HG02798 (cell line): ENCODE measurements at regions not wholly inside any gene's neighbourhood (a gene's known extent, or its start where the extent isn't known, plus 50 kb on each side); places are given as distances from the start of the nearest gene placed in this dataset.

Source experiments
- ATAC-seq: cut with Tn5 transposase; IDR thresholded peaks from one replicate; pipeline ENCODE4 v1.9.1; 2021; ENCODE audit warnings: mild to moderate bottlenecking; ENCODE audit not compliant: unreplicated experiment, poor library complexity

DNA sequence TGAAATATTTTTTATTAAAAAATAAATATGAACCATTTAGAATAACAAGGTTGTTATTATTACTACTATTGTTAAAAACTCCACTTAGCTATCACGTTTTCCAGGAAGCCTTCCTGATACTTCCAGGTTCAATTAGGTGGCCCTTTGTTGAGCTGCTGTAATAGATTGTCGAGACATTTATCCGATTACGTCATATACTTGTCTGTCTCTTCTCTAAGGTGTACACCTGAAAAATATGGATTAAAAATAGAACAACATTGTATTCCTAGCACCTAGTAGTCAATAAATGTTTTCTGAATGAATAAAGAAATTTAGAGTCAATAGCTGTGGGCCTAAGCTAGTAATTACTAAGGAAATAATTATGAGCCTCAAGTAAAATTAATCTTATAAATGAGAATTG lies 359.6 kb downstream of the RNF144B start:
- ATAC-seq = no peak

DNA sequence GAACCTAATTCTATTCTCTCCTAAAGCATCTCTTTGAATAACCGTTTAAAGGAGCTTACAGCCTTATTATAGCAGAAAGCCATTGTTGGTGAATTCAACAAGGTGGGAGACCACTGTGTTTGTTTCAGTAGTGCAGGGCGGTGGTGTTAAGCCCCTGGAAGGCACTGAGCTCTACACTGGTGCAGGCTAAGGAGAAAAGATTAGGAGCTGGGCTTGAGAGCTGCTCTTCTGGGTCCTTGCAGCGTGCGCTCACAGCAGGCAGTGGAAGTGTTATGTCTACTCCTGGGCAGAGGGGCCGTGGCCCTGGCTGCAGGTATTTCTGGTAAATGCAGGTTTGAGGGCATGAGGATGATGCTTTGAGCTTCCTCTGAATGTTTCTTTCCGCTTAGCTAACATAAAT lies 361.2 kb downstream of the RNF144B start:
- no peak for ATAC-seq

DNA sequence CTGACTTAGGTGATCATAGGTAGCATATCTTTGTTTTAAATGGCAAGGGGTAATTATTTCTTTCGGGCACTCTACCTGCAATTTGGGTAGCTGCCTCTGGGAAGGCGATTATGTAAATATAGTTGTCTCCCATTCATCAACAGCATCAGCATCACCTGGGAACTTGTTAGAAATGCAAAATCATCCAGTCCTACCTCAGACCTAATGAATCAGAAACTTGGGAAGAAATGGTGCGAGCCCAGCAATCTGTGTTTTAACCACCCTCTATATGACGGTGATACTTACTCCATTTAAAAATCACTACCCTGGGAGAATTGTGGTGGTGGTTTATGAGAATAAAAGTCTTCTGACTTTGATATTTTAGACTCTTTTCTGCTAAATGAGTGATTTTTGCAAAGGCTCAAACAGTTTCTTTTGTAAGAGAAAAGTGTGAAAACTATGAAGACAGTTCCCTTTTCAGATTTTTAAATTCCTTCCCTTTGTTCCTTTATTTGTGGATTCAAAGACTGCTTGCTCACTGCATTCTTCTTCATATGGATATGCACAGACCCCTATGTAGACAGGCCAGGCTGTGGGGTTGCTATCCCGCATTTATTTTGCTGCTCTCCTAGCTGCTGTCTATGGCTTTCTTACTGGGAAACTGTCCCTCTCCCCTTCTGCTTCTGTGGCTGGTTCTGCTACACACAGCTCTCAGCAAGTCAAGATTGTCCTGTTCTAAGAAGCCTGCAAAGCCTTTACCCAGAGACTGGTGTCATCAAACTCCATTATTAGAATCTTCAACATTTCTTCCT lies 365.3 kb downstream of the RNF144B start:
- ATAC-seq = no peak

DNA sequence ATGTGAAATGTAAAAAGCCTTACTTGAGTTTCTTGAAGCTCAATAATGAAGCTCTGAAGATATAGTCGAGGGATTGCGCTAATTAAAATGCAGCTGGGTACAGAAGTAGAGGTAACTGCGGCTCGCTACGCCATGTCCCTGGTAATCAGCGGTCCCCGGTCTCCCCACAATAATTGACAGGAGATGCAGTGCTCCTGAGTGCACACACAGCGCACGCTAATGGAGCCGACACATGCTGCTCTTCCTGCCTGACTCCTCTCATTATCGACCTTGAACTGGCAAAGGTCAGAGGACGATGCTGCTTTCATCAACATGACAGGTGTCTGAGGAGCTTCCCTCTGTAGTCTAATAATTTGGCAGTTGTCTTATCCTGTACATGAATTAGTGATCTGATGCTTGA lies 365.9 kb downstream of the RNF144B start:
- no peak for ATAC-seq

DNA sequence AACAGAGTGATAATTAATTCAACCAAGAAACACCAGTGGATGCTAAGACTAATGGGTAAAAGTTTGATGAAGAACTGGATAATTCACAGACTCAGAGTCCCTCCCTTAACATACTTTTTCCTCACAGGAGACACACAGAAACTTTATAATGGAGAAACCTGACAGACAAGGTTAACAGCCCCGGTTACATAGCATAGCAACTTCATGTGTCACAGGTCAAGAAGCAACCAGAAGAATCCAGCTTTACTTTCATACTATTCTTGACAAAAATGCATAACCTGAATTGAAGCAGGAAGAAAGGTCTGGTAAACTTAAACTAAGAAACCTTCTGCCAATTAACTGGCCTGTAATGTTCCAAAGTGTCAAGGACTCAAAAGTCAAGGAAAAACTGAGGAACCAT lies 375.9 kb downstream of the RNF144B start:
- ATAC-seq = no peak

DNA sequence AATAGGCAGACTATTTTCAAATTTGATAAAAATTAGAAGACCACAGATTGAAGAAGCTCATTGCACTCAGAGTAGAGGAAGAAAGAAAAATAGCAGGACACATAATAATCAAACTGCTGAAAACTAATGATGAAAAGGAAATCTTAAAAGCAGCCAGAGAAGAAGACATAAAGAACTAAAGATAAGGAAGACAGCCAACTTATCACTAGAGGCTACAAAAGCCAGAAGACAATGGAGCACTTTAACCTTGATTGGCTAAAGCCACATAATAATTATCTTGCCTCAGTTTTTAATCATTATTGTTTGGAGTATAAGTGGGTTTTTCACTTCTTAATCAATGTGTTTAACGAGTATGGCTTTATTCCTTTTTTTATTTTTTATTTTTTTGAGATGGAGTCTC lies 397.6 kb downstream of the RNF144B start:
- ATAC-seq = no peak

DNA sequence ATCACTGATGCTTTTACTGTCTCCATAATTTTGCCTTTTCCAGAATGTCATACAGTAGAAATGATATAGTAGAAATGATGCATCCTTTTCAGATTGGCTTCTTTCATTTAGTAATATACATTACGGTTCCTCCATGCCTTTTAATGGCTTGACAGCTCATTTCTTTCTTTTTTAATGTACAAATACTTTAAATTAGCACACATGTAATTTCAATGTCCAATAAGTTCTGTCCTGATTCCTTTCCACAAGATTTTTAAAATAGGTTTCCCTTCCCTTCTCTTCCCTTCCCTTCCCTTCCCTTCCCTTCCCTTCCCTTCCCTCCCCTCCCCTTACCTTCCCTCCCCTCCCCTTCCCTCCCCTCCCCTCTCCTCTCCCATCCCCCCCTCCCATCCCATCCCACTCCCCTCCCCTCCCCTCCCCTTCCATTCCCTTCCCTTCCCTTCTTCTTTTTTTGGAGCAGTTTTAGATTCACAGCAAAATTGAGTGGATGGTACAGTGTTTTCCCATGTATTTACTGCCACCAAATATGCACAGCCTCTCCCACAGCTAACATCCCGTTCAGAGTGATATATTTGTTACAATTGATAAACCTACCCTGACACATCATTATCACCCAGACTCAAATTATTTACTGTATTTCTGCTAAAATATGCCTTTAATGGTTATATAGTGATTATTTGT lies 398.8 kb downstream of the RNF144B start:
- ATAC-seq = no peak

DNA sequence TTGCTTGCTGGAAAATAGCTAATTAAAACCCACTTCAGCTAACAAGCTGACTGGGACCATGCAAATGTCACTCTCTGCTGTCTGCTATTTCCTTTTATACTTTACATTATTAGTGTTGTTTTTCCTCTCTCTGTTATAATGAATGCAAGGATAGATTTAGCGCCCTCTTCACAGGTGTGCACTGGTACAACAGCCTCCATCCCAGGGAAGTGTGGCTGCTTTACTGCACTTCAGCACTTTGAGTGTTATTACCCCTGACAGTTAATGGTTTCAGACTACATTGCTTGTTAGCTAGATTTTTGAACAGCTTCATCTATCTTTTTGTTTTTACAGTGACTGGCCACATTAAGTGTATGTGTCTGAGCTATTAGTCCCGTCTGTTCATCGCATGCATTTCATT lies 405.7 kb downstream of the RNF144B start:
- no peak for ATAC-seq

DNA sequence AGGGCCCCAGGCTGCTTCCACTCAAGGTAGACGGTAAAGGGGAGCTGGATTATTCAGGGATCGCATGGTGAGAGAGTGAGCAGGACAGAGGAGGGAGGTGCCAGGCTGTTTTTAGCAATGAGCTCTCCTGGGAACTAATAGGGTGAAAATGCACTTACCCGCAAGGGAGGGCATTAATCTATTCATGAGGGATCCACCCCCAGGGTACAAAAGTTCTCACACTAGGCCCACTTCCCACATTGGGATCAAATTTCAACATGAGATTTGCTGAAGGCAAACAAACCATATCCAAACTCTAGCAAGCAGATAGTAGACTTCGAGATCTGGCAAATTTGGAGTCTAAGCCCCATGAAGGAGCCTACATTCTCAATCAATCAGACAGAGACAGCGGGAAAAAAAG lies 408.6 kb downstream of the RNF144B start:
- no peak for ATAC-seq

DNA sequence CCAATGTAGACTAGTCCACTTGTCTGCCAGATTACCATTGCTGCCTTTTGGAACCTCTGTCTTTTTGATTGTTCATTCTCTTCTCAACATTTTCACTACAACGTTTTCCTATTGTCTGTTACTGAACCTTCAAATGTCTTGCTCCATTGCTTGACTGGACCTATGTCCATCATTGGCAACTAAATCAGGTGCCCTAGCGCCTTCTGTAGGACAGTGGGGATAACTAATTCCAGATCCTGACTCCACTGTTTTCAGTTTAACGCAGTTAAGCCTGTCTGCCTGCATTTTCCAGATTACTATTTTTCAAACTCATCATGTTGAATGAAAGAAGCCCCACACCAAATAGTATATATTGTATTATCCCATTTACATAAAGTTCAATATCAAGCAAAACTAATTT lies 433.6 kb downstream of the RNF144B start:
- ATAC-seq = no peak

DNA sequence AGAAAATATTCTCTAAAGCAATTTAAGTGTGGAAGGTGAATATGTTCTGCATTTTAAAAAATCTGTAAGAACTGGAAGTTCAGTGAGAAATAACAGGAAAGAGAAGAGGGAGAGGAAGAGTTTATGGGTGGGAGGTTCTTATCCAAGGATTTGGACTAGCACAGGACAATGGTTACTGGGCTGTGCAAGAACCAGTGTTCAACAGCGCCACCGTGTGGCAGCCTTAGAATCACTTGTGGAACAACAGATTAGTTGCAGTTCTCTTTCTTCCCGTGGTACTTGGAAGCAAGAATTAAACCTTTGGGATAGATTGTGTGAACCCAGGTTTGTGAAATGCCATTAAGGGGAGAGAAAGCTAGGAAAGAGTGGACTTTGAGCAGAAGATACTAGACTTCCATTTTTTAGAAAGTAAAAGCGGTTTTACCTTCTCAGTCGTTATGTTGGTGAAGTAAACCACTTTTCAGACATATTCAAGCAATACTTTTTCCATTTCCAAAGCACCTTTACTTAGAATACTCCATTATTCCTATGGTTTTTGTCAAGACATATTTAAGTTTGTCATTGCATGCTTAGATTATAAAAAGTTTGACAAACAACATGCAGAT lies 436.7 kb downstream of the RNF144B start:
- ATAC-seq = no peak

DNA sequence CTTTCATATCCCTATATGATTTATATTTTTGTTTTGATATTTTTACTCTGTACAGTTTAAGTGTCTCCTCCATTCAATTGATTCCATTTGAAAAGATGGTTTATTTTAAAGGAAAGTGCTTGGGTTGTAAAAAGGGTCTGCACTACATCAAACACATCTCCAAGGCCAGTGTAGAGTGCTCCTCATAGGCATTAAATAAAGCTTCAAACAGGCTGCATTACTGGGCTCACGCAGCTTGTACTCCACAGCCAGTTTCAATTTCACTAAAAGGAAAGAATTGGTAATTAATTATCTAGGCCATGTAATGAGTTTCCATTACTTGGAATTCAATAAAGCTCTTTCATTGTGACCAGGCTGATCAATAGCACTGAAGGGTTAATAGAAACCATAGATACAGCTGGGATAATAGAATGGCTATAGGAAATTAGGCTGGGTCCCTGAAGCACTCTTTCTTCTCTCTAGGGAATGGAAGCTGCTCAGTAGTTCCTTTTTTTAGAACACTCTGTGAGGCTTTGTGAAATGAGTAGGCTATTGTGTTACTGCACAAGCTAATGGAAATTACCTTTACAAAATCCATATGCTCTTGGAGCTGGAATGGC lies 442.2 kb downstream of the RNF144B start:
- ATAC-seq = no peak

DNA sequence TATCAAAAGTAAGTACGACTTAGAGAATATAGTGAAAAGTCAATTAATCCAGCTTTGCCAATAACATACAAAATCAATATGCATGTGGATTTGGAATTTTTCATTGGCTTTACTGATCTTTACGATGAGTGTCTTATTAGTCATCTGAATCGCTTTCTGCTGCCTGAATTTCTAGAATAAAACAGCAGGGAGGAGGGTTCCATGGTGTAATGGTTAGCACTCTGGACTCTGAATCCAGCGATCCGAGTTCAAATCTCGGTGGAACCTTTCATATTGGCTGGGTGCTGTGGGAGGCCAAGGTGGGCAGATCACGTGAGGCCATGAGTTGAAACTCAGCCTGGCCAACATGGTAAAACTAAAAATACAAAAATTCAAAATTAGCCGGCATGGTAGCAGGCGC lies 448.8 kb downstream of the RNF144B start:
- ATAC-seq = no peak

DNA sequence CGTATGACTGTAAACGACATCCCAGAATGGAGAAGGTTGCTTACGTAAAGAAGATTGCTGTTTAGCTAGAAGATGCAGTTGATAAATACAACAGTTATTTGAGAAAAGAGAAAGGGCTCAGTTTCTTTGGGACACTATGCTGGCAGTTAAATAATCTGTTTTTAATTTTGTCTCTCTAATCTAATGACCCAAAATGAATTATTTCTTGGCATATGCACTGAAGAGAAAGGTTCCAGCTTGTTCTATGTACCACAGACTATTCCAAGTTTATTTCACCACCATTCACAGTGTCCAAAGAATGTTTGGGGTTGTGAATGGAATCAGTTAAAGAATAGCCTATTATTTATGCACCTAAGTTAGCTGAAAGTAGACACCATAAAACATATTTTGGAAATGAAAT lies 449.9 kb downstream of the RNF144B start:
- no peak for ATAC-seq

DNA sequence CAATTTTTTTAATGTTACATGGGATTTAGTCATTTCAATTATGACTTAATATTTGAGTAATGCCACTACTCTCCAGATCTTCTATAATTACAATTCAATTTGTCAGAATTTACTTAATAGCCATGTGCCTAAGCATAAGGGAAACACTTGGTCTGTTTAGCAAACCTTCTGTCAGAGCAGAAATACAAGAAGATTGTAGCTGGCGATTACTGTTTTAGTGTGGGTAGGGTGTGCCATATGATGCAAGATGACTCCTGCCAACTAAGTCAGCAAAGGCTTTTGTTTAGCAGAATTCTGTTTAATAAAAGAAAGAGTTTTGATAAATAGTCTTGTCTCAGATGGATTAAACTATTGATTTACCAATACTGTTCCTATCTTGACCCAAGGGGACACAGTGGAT lies 455.4 kb downstream of the RNF144B start:
- ATAC-seq = no peak

DNA sequence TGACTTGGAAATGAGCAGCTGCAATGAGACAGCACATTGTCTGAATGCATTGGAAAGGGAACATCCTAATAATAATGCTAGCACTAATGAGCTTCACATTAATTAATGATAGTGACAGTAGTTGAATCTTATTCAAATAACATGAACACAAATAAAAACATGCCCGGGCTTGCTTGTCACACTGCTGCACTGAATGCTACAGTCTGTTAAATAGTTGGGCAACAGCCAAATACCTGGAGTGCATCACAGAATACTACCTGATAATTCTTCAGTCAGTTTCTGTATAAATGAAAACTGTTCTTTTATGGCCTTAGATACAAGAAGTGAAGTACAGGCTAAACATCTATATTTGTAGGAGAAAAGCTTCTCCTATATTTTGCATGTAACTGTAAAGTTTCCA lies 458.7 kb downstream of the RNF144B start:
- ATAC-seq = no peak

DNA sequence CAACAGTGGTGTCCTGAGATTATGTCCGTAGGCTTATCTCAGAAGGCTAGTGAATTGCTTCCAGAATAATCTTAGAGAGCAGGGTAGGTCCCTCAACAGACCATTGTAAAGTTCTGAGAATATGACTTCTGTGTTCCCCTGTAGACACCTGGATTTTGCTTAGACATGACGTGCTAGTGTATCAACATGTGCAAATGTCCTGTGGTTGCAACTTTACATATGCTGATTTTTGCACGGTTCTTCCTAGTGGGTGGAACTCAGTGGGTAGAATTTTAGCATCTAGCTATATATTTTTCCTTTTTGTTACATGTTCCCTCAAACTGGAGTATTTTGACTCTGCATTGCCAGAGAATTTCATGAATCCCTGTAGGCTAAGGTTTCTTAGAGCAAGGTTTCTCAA lies 459.2 kb downstream of the RNF144B start:
- ATAC-seq = no peak

DNA sequence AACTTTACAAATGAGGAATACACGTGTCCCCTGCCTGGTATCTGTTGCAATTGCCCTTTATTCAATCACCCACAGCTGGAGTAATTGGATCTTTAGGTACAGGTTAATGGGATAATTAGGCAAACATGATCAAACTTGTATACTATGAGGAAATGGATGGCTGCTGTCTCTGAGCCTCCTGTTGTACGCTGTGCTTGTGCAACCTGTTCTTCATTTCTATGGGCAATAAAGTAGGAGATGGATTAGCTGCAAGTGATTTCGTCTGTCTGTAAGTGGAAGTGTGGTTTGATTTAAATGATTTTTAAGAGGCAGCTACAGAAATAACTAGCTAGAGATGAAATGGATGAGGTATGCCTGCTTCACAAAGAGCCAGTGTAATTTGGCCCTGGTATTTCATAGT lies 474.1 kb downstream of the RNF144B start:
- ATAC-seq = no peak

DNA sequence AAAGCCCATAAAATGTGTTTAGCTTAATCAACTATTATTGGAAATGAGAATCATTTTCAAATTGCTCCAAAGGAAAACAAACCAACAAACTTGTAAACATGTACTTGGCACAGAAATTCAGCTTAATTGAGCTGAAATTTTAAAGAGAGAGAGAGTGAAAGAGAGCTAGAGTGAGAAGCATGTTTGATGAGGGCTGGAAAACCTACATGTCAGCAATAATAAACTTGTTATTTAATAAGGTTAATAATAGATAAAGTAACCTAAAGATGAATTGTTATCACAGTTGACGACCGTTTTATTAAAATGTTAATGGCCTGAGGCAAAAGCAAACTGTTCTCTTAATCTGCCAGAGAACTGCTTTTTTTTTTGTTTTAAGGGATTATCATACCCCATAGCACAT lies 496.1 kb downstream of the RNF144B start:
- ATAC-seq = no peak

DNA sequence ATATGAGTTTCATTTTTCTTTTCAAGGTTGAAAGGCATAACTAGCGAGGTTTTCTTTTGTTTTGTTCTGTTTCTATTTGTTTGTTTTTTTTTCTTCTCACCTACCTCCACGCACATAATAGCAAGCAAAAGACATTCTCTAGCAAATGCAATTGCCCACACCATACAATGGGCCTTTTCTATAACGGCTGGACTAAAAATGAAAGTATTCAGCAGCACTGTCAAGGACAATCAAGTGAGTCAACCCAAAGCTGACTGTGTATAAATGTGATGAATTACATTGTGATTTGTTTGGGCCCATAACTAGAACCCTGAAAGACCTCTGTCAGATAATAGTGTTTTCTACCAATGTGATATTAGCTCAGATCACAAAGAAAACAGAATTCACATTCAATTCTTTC lies 496.7 kb downstream of the RNF144B start:
- no peak for ATAC-seq

DNA sequence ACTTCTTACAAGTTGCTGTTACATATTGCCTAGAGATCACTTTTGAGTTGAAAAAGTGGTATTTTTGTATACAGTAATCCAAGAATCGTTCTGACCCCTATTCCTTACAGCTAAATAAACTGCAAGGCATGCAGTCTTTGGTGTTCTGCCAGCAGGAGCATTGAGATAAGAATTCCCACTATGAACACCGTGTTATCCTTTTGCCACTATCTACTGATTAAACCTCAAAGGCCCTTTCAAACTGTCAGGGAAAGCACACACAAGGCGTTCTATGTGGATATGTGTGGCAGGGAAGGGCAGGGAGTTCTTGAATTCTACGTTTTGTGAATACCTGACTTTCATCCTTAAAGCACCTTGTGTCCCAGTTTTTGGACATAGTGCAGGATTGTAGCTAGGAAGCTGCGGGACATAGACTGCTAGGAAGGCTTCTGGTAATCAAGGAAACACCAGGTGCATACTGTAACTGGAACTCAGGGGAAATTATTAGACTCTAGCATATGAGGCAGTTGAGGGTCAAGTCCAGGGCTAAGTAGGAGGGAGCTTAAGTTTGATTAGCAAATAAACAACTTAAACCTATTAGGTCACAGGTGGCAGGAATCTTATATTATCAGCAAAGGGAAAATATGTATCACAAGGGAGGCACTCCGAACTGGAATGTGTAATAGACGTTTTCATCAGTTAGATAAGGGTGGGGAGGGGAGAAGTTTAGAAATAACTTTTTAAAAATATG lies 506.6 kb downstream of the RNF144B start:
- ATAC-seq = no peak
